GM18519 (cell line): ENCODE measurements at regions not wholly inside any gene's neighbourhood (a gene's known extent, or its start where the extent isn't known, plus 50 kb on each side); places are given as distances from the start of the nearest gene placed in this dataset.
"Not testable (repeated sequence)": the region's sequence is repeated elsewhere in the genome, so short reads cannot be mapped to it uniquely, and the experiment has no call there.

ENCODE experiments used
- ATAC-seq: cut with Tn5 transposase; IDR thresholded peaks from one replicate; pipeline ENCODE4 v1.9.1; 2021; ENCODE audit warnings: mild to moderate bottlenecking, moderate library complexity; ENCODE audit not compliant: unreplicated experiment, low FRiP score

DNA sequence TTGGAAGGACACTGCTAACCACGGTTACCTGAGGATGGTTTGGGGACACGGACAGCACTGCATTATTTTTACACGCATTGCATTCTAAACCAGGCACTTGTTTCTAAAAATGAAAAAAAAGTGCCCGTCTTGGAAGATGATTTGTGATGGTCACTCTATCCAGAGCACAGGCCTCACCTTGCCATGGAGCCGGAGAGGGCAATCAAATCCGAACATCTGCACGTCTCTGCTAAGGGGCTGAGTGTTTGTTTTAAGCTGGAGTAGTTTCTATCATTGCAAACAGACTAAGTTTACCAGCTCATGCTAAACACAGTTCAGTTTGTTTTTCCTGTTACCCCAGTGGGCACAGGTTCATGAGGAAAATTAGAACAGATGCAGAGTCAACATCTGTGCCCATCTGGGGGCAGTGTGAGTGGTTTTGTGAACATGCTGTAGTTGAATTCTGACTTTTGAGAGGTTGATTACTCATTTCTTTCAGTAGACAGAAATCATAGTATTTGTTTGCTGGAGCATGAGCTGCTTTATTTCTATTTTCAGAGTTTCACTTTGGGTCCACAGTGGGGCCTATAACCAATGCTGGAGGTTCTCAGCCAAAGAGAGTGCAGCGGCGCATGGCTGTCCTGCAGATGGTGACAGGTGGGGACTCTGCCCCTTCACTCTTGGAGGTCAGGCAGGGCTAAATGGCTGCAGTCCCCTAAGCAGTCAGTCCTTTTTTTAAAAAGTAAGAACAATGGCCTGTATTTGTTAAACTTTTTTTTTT, 65.4 kb upstream of the ENPP6 start:
- ATAC-seq = peak; percentile 51

DNA sequence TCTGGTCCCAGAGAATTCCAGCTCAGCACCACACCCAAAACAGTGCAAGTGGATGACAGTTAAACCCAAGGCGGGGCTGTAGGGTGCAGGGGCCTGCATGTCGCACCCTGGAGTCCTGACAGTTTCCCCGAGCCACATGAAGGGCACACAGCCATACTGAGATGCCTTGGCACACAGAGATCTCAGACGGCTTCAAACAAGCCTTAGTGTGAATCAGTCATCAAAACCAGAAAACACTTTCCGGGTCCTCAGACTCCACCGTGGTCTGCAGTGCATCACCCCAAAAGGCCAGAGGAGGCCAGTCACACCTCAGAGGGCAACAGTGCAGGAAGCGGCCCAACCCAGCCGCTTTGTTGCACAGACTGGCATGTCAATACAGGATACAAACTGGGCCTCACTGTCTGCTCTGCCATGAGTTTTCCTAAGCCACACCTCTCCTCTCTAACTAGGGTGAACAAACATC, 64.6 kb upstream of the ENPP6 start:
- ATAC-seq = no peak

DNA sequence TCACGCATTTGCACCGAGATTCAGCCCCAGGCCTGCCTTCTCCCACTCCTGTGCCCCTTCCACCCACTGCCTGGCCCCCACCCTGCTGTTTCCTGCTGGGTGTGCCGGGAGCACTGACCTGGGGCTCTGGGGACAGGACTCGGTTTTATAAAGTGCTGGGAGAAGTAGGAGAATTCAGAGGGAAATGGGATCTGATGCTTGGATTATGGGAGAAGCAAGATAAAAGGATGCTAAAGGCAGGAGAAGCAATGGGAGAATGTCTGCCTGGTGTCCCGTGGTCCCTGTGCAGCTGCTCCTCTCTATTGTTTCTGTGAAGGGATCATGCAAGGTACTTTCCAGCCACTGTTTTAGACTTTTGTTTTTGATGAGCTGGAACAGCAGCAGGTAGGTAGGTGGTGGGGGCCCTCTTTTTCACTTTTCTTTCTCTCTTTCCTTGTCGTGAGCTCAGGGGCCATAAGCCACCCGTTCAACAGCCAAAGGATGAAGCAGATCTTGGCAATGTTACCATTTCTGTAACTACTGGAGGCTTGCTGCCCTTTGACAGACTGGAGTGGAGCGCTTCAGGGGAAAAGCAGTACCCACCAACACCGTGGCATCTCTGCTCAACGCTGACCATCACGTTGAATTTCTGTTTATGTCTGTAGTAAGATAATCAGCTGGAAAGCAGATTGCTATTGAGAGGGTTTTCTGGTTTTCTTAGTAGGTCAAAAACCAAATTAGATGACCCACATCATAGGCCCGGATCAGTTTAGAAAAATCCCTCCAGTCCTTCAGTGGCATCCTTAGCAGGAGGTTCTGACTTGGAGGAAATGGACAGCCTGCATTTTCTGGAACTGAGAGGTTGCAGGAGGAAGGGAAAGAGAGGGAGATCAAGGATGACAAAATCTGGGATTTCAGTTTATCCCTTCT, 63.8 kb upstream of the ENPP6 start:
- peak; percentile 23 for ATAC-seq

DNA sequence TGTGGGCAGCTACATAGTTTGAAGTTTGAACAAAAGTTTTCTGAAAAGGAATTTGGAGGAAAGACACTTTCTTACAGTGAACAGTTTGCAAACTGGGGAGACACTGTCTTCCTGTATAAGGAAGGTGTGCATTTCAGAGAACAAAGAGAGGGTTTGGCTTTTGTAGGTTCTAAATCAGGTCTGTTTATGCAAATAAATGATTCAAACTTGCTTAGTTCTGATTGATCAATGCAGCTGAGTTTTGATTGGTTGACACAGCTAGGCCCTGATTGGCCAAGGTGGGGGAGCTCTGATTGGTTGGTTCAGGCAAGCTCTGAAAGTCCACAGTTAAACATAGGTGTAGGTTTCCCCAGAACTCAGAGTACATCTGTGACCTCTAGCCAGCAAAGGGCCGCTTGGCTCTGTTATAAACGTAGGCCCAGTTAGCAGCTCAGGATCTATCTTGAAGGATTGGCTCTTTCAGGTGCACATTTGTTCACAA, 63.0 kb upstream of the ENPP6 start:
- ATAC-seq = peak; percentile 36

DNA sequence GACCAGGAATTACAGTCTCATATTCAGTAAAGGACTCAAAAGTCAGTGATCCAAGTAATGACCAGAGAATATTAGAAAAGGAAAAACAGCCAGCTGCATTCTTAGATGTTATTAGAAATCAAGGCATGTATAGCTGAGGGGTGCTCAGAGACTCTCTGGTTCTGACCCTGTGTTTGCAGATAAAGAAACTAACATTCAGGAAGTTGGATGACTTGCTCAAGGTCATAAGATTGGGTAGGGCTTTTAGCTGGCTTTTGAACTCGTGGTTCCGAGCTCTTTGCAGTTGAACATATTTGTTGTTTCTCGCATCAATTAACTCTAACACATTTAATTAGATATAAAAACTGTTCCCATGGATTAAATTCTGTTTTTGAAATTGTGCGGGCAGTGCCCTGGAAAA, 62.5 kb upstream of the ENPP6 start:
- no peak for ATAC-seq

DNA sequence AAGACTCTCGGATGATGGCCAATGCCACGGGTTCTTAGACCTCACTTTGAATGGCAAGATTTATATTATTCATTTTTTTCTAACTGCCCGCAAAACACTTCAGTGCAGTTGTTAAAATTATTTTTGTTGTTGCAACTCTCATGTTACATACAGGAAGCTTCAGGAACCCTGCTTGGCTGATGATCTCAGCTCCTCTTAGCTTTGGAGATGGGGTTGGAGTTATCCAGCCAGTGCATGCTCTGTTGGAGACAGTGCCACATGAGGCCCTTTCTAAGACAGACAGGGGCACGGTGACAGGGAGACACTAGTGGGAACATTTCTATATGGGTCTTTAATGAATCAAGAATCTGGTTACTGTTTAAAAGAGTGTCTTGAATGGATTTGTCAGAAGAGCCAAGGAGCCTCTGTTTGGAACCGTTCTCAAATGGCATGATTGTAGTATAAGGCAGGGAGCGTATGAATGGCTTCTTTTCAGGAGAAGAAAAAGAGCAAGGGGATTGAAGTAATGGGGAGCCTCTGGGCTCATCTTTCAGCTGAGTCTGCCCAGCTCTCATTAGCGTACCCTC, 61.9 kb upstream of the ENPP6 start:
- ATAC-seq = no peak

DNA sequence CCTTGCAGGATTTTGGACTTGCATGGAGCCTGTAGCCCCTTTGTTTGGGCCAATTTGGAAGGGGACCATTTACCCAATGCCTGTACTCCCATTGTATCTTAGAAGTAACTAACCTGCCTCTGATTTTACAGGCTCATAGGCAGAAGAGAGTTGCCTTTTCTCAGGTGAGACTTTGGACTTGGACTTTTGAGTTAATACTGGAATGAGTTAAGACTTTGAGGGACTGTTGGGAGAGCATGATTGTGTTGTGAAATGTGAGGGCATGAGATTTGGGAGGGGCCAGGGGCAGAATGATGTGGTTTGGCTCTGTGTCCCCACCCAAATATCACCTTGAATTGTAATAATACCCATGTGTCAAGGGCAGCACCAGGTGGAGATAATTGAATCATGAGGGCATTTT, 60.1 kb upstream of the ENPP6 start:
- not testable (repeated sequence) for ATAC-seq

DNA sequence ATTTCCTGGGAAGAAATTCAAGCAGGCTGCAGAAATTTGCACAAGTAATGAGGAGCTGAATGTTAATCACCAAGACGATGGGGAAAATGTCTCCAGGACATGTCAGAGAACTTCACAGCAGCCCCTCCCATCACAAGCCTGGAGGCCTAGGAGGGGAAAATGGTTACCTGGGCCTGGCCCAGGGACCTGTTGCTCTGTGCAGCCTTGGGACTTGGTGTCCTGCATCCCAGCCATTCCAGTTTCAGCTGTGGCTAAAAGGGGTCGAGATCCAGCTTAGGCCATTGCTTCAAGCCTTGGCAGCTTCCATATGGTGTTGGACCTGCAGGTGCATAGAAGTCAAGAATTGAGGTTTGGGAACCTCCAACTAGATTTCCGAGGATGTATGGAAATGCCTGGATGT, 59.3 kb upstream of the ENPP6 start:
- ATAC-seq = not testable (repeated sequence)

DNA sequence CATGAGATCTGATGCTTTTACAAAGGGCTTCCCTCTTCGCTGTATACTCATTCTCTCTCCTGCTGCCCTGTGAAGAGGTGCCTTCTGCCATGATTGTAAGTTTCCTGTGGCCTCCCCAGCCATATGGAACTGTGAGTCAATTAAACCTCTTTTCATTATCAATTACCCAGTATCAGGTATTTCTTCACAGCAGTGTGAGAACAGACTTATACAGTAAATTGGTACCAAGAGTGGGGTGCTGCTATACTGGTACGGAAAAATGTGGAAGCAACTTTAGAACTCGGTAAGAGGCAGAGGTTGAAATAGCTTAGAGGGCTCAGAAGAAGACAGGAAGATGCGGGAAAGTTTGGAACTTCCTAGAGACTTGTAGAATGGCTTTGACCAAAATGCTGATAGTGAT, 58.7 kb upstream of the ENPP6 start:
- not testable (repeated sequence) for ATAC-seq

DNA sequence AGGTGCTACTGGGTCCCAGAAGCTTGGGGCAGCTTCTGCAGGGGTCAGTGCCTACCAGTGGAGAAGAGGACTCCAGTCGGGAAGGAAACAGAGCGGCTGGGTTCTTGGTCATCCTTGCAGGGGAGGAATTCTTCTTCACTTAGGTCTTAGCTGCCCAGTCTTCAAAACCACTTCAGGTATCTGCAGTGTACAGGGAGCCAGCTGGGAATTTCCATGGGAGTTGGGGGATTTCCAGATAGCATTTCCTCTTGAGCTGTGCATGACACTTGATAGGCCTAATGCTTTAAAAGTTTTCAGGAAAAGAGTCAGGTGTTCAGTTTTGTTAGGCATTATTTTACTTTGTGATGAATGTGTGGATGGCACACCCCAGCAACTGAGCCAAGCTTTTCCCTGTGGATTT, 58.1 kb upstream of the ENPP6 start:
- ATAC-seq = no peak

DNA sequence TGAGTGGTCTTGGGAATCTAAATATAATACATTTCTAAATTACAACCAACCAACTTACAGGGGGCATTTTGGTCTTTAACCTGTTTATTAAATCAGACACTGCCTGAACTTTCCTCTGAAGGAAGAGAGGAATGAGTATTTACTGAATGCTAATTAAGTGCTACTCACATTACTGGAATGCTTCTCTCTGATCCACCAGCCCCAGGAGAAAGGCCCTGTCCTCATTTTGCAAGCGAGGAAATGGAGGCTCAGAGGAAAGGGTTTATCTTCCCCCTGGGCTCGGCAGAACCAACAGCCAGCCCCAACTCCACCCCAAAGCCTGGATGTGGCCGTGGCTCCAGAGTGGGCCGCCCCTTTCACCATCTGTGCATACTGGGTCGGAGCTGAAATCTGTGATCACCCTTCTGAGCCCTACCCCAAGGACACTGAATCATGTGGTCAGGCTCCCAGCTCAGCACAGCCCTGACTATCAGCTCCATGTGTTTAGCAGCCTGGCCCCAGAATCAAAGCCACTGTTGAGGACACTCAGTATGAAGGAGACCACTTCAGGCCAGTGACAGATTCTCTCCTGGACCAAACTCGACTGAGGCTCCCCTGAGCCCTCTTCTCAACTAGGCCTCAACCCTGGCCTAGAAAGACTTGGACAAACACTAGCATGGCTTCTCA, 56.7 kb upstream of the ENPP6 start:
- no peak for ATAC-seq

DNA sequence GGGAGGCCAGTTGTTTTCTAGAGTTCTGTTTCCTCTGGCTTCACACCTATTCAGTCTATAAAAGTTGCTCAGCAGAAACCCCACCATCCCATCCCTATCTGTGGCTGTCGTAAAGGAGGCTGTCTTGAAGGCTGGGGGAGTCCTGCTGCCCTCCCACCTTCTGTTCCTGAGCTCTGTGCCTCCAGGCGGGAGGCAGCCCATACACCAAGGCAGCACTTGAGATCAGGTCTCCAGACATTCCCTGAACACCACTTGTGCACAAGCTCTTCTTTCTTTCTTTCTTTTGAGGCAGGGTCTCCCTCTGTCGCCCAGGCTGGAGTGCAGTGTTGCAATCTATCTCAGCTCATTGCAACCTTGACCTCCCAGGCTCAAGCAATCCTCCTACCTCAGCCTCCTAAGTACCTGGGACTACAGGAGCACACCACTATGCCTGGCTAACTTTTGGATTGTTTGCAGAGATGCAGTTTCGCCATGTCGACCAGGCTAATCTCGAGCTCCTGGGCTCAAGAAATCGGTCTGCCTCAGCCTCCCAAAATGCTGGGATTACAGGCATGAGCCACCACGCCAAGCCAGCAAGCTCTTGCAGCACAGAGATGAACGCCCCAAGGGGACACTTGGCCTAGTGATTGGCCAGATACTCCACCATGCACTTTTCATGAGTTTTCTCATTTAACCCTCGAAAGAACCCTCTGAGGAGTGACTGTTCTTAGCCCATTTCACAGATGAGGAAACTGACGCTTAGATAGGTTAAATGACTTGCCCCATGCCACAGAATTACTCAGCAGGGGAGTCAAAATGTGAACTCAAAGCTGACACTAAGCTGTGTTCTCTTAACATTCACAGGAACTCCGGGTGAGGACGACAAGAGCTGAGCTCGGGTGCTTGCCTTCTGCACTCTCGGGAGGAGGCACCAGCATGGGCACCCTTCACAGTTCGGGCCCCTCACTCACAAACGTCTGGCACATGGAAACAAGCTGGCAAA, 55.8 kb upstream of the ENPP6 start:
- peak; percentile 61 for ATAC-seq

DNA sequence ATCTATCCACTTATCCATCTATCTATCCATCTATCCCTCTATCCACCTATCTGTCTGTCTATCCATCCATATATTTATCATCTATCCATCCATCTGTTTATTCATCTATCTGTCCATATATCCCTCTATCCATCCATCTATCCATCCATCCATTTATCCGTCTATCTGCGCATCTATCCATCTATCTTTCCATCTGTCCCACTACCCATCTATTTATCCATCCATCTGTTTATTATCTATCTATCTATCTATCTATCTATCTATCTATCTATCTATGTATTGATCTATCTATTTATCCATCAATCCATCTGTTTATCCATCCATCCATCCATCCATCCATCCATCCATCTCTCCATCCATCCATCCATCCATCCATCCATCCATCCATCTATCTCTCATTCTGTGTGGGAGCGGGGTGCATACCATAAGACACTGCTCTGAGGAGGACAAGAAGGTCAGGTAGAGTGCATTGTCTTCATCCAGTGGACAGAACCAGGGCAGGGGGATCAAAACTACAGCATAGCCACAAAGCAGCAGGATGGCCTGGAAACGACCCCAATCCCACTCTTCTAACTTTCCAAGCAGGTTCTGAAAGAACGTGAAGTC, 53.2 kb upstream of the ENPP6 start:
- no peak for ATAC-seq

DNA sequence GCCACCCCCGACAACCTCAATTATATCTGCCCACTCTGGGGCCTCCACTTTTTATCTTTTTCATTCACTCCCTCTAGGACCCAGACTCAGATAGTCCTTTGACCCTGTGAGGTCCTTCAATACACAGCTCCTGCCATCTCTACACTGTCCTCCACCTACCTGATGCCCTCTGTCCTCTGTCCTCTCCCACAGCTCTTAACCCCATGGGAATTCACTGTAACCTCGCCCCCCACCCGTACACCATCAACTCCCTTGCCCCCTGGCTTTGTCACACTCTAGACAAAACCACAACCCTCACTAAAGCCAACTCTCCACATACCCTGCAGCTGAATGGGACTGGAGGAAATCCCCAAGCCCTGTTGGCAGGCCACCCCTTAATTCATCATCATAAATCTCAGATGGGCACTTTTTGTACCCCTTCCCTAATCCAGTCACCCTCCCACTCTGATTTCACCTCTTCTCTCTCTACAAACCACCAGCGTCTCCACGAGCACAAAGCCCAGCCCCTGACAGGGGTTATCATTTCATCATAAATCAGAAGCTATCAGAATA, 52.3 kb upstream of the ENPP6 start:
- ATAC-seq = no peak

DNA sequence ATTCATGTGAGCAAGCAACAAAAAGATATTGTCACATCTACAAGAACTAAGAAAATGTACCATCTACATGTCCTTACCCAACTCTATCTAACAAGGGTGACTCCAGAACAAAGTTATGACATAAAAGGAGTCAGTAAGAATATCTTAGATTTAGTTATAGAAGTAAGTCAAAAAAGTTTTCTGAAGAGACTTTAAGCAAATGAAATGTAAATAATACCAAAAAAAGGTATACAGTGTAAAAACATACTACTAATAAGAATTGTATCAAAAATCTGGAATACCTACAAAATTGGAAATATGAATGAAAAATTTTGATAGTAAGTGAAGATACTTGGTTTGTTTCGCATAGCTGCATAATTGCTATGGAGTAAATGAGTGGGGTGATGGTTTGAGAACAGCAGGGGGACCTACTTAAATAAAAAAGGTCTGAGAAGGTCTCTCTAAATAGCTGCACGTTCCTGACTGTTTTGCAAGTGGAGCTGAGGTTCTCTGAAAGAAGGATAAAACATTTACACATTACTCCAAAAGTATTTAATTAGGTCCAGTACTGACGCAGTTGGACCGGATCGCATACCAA, 51.0 kb upstream of the ENPP6 start:
- ATAC-seq = no peak

DNA sequence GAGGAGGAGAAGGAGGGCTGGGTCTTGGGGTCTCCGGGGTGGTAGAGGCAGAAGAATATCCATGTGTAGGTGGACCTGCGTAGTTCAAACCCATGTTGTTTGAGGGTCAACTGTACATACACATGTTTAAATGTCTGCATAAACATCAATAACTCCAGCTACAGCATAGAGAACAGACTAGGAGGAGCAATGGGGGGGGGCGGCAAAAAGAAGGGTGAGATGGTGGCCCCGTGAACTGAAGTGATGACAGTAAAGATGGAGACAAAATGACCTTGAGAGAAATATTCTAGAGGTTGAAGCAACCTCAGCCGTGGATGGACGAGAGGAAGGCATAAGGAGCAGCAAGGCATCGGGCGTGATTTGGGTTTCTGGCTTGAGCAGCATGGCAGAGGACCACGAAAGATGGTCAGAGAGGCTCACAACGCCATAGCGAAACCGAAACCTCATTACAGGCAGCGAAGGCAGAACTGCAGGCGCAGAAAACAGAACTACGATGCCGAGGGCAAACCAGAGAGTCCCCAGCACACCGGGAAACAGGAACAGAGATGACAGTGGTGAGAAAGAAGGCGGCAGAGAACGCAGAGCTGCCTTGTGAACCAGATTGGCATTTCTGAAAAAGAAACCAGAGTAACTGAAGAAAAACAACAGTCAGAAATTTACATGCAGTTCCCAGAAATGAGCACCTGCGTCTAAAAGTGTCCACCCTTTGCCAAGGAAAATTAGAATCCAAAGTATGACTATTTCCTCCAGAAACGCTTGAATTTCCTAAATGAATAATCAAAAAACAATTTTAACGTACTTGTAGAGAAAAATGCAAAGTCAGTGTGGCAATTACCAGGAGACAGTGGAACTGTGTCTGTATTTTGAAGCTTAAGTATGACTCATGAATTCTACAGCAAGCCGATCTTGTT, 50.3 kb upstream of the ENPP6 start:
- ATAC-seq = peak; percentile 67
